Endodermal cell (in vitro differentiated cells): ENCODE measurements at regions not wholly inside any gene's neighbourhood (a gene's known extent, or its start where the extent isn't known, plus 50 kb on each side); places are given as distances from the start of the nearest gene placed in this dataset.

Experiments
- DNase-seq: peaks from one replicate; pipeline ENCODE4 v3.0.0-alpha.2; 2017
- H3K27ac ChIP-seq: 2 replicates; pipeline ENCODE4 v1.5.1; 2013; ENCODE audit warnings: mild to moderate bottlenecking, low read depth, low read length, moderate library complexity
- H3K27me3 ChIP-seq: 2 replicates; pipeline ENCODE4 v1.6.1; 2013; ENCODE audit warnings: mild to moderate bottlenecking, low read length, moderate library complexity; ENCODE audit not compliant: insufficient read depth, control insufficient read depth, poor library complexity, severe bottlenecking
- H3K36me3 ChIP-seq: 2 replicates; pipeline ENCODE4 v1.7.0; 2013; ENCODE audit warnings: mild to moderate bottlenecking, low read length, moderate library complexity; ENCODE audit not compliant: control insufficient read depth, insufficient read depth
- H3K4me1 ChIP-seq: one replicate; pipeline ENCODE4 v1.7.0; 2013; ENCODE audit warnings: low read length; ENCODE audit not compliant: control insufficient read depth, insufficient read depth
- H3K4me3 ChIP-seq: 2 replicates; pipeline ENCODE4 v1.5.1; 2013; ENCODE audit warnings: mild to moderate bottlenecking, low read length, moderate library complexity
- H3K9ac ChIP-seq: 2 replicates; pipeline ENCODE4 v1.6.1; 2013; ENCODE audit warnings: mild to moderate bottlenecking, low read length, moderate library complexity; ENCODE audit not compliant: poor library complexity, severe bottlenecking; ENCODE audit errors: extremely low read depth
- H3K9me3 ChIP-seq: 2 replicates; pipeline ENCODE4 v1.6.1; 2013; ENCODE audit warnings: mild to moderate bottlenecking, low read length, moderate library complexity; ENCODE audit not compliant: control insufficient read depth
- H3K27ac Mint-ChIP-seq: 2 replicates; pipeline ENCODE4 v1.8.0; 2020; ENCODE audit warnings: mixed read lengths
- H3K27me3 Mint-ChIP-seq: 2 replicates; pipeline ENCODE4 v1.8.0; 2021; ENCODE audit warnings: mild to moderate bottlenecking, mixed read lengths; ENCODE audit not compliant: insufficient read depth
- H3K36me3 Mint-ChIP-seq: 2 replicates; pipeline ENCODE4 v1.8.0; 2020; ENCODE audit warnings: low read depth, mixed read lengths
- H3K4me1 Mint-ChIP-seq: 2 replicates; pipeline ENCODE4 v1.8.0; 2020; ENCODE audit warnings: mixed read lengths
- H3K4me3 Mint-ChIP-seq: 2 replicates; pipeline ENCODE4 v1.8.0; 2020; ENCODE audit warnings: mild to moderate bottlenecking, moderate library complexity, mixed read lengths
- H3K9me3 Mint-ChIP-seq: 2 replicates; pipeline ENCODE4 v1.8.0; 2020; ENCODE audit warnings: mild to moderate bottlenecking, mixed read lengths
- CTCF ChIP-seq: fragments of 200-600 bp; sonication (generic); conservative IDR thresholded peaks from 2 replicates; pipeline ENCODE4 v1.5.0; 2021; ENCODE audit warnings: antibody characterized with exemption, mild to moderate bottlenecking
- WGBS, 2 experiments: methylation state at CpG; one replicate each; pipeline versions ENCODE4 v1.1.5 to v1.1.7; 2013; ENCODE audit warnings: missing lambda C conversion rate in 2 of 2, mixed read lengths in 1 of 2; ENCODE audit not compliant: insufficient coverage in 1 of 2, insufficient read length in 1 of 2; 5-methylcytosine and 5-hydroxymethylcytosine counted together

- Mint-ChIP-seq H3K9me3 (peaks cover 25% of the 10 kb centered on the region), H3K4me1 (no peaks in the 10 kb centered on the region), H3K27me3 (no peaks in the 10 kb centered on the region), H3K36me3 (no peaks in the 10 kb centered on the region), H3K27ac (no peak overlapping the region), H3K4me3 (no peak overlapping the region)
- 100% methylated on average over 1 of the region's 1 CpG for WGBS, 2 experiments
- DNase-seq, result no peak
- Histone ChIP-seq H3K27me3 (no peaks in the 10 kb centered on the region), H3K27ac (no peak overlapping the region), H3K9me3 (peaks cover 9% of the 10 kb centered on the region), H3K9ac (no peak overlapping the region), H3K36me3 (no peaks in the 10 kb centered on the region), H3K4me1 (no peaks in the 10 kb centered on the region), H3K4me3 (no peak overlapping the region)
- TF ChIP-seq CTCF, result no peak
These were observed 170.0 kb downstream of the TXNL1 start for GRCh38 chr18:56468396-56468795.

DNA sequence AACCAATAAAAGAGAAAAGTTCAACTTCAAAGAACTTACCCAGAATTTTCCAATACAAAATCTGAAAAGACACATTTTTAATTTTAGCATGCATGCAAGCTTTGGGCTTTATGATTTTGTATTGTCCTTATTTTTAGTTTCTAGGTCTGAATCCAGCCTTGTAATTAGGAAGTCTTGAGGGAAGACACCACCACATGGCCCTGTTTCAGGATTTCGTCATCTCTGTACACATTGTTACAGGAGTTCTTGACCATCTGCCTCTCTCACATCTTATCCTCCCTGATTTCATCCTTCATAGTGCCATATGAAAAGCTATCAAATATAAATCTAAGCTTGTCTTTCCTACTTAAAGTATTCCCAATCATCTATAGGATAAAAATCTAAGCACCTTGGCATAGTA is 176.1 kb downstream of the TXNL1 start:
- H3K4me1 Mint-ChIP-seq, result no peaks in the 10 kb centered on the region
- 92 to 100% methylated on average over 1 of the region's 1 CpG for WGBS, 2 experiments
- no peaks in the 10 kb centered on the region for H3K27me3 Mint-ChIP-seq
- no peak overlapping the region for H3K4me3 ChIP-seq
- no peaks in the 10 kb centered on the region for H3K27me3 ChIP-seq
- no peak overlapping the region for H3K27ac ChIP-seq
- no peak overlapping the region for H3K27ac Mint-ChIP-seq
- H3K9ac ChIP-seq, result no peak overlapping the region
- no peaks in the 10 kb centered on the region for H3K36me3 ChIP-seq
- H3K36me3 Mint-ChIP-seq, result no peaks in the 10 kb centered on the region
- peaks cover 9% of the 10 kb centered on the region for H3K9me3 ChIP-seq
- no peak for TF ChIP-seq CTCF
- no peaks in the 10 kb centered on the region for H3K4me1 ChIP-seq
- DNase-seq, result no peak
- no peak overlapping the region for H3K4me3 Mint-ChIP-seq
- H3K9me3 Mint-ChIP-seq, result peaks cover 22% of the 10 kb centered on the region

GRCh38 chr18:56461151-56461550 is 177.2 kb downstream of the TXNL1 start:
- 86 to 100% methylated on average over 1 of the region's 1 CpG for WGBS, 2 experiments
- Histone ChIP-seq H3K4me3 (no peak overlapping the region), H3K27me3 (no peaks in the 10 kb centered on the region), H3K36me3 (no peaks in the 10 kb centered on the region), H3K9ac (no peak overlapping the region), H3K4me1 (no peaks in the 10 kb centered on the region), H3K9me3 (peaks cover 9% of the 10 kb centered on the region), H3K27ac (no peak overlapping the region)
- peaks cover 21% of the 10 kb centered on the region for H3K9me3 Mint-ChIP-seq
- no peak for TF ChIP-seq CTCF
- no peaks in the 10 kb centered on the region for H3K4me1 Mint-ChIP-seq
- no peak overlapping the region for H3K27ac Mint-ChIP-seq
- H3K4me3 Mint-ChIP-seq, result no peak overlapping the region
- no peak for DNase-seq
- H3K27me3 Mint-ChIP-seq, result no peaks in the 10 kb centered on the region
- H3K36me3 Mint-ChIP-seq, result no peaks in the 10 kb centered on the region
